PFSK-1 (cell line): ENCODE measurements at regions not wholly inside any gene's neighbourhood (a gene's known extent, or its start where the extent isn't known, plus 50 kb on each side); places are given as distances from the start of the nearest gene placed in this dataset.

ENCODE experiments used
- POLR2AphosphoS5 ChIP-seq: IDR thresholded peaks from 2 replicates; pipeline ENCODE4 v1.6.1; 2012; ENCODE audit warnings: low read depth, mild to moderate bottlenecking, control low read depth, low read length, moderate library complexity
- TAF1 ChIP-seq: IDR thresholded peaks from 2 replicates; pipeline ENCODE4 v1.6.1; 2012; ENCODE audit warnings: low read length, control low read depth, borderline replicate concordance; ENCODE audit not compliant: insufficient read depth
- TF ChIP-seq, protein P1 (sequence below), 2 experiments: IDR thresholded peaks; 2 replicates each; pipeline versions ENCODE4 v1.6.1 to v1.8.0; 2011 to 2012; ENCODE audit warnings: low read depth in 2 of 2, low read length in 2 of 2, control low read depth in 1 of 2, inconsistent platforms in 1 of 2, mild to moderate bottlenecking in 1 of 2, moderate library complexity in 1 of 2; ENCODE audit not compliant: insufficient read depth in 1 of 2

DNA sequence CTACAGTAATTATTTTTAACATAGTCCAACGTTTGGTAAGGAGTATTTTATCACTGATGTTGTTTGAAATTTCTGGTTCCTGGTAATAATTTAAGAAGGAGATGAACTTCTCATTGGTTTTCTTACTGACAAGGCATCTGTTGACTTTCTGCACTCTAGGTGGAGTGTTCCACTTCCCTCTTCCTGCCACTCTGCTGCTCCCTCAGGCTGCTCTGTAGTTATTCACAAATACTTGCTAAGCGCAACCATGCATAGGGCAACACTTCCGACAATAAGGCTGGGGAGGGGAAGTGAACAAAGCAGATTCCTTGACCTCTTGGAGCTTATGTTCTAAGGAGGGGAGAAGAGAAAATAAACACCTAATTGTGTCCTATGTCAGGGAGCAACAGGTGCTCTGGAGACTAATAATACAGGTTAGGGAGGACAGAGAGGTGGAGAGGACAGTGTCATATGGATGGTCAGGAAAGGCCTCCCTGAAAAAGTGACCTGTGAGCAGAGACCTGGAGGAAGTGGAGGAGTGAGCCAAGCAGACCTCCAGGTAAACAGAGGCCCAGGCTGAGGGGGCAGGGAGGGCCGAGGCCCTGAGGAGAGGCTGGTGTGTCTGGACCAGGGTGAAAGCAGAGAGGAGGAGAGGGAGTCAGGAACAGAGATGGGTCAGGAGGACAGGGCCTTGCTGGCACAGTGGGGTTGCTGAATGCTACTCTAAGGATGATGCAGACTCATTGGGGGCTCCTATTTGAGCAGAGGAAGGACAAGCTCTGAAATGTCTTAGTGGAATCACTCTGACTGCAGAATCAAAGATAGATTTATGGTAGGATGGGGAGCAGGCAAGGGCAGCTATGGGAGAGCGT is 134.8 kb upstream of the SLC24A3 start:
- TF ChIP-seq POLR2AphosphoS5, result no peak
- TF ChIP-seq, protein P1, sequence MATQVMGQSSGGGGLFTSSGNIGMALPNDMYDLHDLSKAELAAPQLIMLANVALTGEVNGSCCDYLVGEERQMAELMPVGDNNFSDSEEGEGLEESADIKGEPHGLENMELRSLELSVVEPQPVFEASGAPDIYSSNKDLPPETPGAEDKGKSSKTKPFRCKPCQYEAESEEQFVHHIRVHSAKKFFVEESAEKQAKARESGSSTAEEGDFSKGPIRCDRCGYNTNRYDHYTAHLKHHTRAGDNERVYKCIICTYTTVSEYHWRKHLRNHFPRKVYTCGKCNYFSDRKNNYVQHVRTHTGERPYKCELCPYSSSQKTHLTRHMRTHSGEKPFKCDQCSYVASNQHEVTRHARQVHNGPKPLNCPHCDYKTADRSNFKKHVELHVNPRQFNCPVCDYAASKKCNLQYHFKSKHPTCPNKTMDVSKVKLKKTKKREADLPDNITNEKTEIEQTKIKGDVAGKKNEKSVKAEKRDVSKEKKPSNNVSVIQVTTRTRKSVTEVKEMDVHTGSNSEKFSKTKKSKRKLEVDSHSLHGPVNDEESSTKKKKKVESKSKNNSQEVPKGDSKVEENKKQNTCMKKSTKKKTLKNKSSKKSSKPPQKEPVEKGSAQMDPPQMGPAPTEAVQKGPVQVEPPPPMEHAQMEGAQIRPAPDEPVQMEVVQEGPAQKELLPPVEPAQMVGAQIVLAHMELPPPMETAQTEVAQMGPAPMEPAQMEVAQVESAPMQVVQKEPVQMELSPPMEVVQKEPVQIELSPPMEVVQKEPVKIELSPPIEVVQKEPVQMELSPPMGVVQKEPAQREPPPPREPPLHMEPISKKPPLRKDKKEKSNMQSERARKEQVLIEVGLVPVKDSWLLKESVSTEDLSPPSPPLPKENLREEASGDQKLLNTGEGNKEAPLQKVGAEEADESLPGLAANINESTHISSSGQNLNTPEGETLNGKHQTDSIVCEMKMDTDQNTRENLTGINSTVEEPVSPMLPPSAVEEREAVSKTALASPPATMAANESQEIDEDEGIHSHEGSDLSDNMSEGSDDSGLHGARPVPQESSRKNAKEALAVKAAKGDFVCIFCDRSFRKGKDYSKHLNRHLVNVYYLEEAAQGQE (IDR thresholded peaks at IDR 0.05; ENCODE audit: insufficient read depth in 1 of 2, low read depth in 2 of 2, low read length in 2 of 2), result no peak
- TF ChIP-seq TAF1, result no peak
